HepG2 (cell line): ENCODE measurements at regions not wholly inside any gene's neighbourhood (a gene's known extent, or its start where the extent isn't known, plus 50 kb on each side); places are given as distances from the start of the nearest gene placed in this dataset.
A peak's percentile ranks its signal among the peaks of the same experiment; 100 is the strongest.

Source experiments
- ATF3 ChIP-seq: sonication (generic); formaldehyde crosslinking; IDR thresholded peaks from 2 replicates; pipeline ENCODE4 v1.4.0; 2020; ENCODE audit warnings: missing genetic modification reagents
- BORCS8-MEF2B ChIP-seq: sonication (generic); formaldehyde crosslinking; IDR thresholded peaks from 2 replicates; pipeline ENCODE4 v1.8.0; 2022; ENCODE audit warnings: mild to moderate bottlenecking, missing genetic modification reagents
- GLI4 ChIP-seq: sonication (generic); formaldehyde crosslinking; IDR thresholded peaks from 2 replicates; pipeline ENCODE4 v1.5.1; 2020; ENCODE audit warnings: missing genetic modification reagents, mild to moderate bottlenecking, moderate library complexity, borderline replicate concordance
- KLF15 ChIP-seq: sonication (generic); formaldehyde crosslinking; IDR thresholded peaks from 2 replicates; pipeline ENCODE4 v1.8.1; 2023; ENCODE audit warnings: borderline replicate concordance, mild to moderate bottlenecking, inconsistent platforms, missing genetic modification reagents, mixed read lengths
- NR2F2 ChIP-seq: IDR thresholded peaks from 2 replicates; pipeline ENCODE4 v1.6.1; 2012; ENCODE audit warnings: low read depth, inconsistent platforms, borderline replicate concordance
- TCF7 ChIP-seq: sonication (generic); IDR thresholded peaks from 2 replicates; pipeline ENCODE4 v1.6.1; 2016; ENCODE audit warnings: antibody characterized with exemption, low read depth
- TF ChIP-seq, protein P1 (sequence below): sonication (generic); formaldehyde crosslinking; IDR thresholded peaks from 2 replicates; pipeline ENCODE4 v1.5.0; 2020; ENCODE audit warnings: missing genetic modification reagents, mild to moderate bottlenecking, borderline replicate concordance
- TF ChIP-seq, protein P2 (sequence below): sonication (generic); formaldehyde crosslinking; IDR thresholded peaks from 2 replicates; pipeline ENCODE4 v1.4.0; 2020; ENCODE audit warnings: missing genetic modification reagents
- TF ChIP-seq, protein P3 (sequence below): sonication (generic); formaldehyde crosslinking; IDR thresholded peaks from 2 replicates; pipeline ENCODE4 v1.4.0; 2020; ENCODE audit warnings: missing genetic modification reagents

GRCh38 chr5:42108468-42108867 lies 183.4 kb downstream of the FBXO4 start (continued):
- no peak for TF ChIP-seq BORCS8-MEF2B (CRISPR knock-in tag)
- no peak for TF ChIP-seq KLF15 (CRISPR knock-in tag)
- peak; percentile 44; the same call in 1 of the 2 replicates for TF ChIP-seq TCF7
- TF ChIP-seq, protein P1, sequence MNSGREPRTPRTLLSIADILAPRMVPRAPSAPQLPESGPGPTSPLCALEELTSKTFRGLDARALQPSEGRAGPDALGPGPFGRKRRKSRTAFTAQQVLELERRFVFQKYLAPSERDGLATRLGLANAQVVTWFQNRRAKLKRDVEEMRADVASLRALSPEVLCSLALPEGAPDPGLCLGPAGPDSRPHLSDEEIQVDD: no peak
- TF ChIP-seq GLI4: no peak
- TF ChIP-seq, protein P2, sequence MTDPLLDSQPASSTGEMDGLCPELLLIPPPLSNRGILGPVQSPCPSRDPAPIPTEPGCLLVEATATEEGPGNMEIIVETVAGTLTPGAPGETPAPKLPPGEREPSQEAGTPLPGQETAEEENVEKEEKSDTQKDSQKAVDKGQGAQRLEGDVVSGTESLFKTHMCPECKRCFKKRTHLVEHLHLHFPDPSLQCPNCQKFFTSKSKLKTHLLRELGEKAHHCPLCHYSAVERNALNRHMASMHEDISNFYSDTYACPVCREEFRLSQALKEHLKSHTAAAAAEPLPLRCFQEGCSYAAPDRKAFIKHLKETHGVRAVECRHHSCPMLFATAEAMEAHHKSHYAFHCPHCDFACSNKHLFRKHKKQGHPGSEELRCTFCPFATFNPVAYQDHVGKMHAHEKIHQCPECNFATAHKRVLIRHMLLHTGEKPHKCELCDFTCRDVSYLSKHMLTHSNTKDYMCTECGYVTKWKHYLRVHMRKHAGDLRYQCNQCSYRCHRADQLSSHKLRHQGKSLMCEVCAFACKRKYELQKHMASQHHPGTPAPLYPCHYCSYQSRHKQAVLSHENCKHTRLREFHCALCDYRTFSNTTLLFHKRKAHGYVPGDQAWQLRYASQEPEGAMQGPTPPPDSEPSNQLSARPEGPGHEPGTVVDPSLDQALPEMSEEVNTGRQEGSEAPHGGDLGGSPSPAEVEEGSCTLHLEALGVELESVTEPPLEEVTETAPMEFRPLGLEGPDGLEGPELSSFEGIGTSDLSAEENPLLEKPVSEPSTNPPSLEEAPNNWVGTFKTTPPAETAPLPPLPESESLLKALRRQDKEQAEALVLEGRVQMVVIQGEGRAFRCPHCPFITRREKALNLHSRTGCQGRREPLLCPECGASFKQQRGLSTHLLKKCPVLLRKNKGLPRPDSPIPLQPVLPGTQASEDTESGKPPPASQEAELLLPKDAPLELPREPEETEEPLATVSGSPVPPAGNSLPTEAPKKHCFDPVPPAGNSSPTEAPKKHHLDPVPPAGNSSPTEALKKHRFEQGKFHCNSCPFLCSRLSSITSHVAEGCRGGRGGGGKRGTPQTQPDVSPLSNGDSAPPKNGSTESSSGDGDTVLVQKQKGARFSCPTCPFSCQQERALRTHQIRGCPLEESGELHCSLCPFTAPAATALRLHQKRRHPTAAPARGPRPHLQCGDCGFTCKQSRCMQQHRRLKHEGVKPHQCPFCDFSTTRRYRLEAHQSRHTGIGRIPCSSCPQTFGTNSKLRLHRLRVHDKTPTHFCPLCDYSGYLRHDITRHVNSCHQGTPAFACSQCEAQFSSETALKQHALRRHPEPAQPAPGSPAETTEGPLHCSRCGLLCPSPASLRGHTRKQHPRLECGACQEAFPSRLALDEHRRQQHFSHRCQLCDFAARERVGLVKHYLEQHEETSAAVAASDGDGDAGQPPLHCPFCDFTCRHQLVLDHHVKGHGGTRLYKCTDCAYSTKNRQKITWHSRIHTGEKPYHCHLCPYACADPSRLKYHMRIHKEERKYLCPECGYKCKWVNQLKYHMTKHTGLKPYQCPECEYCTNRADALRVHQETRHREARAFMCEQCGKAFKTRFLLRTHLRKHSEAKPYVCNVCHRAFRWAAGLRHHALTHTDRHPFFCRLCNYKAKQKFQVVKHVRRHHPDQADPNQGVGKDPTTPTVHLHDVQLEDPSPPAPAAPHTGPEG: no peak
- TF ChIP-seq, protein P3, sequence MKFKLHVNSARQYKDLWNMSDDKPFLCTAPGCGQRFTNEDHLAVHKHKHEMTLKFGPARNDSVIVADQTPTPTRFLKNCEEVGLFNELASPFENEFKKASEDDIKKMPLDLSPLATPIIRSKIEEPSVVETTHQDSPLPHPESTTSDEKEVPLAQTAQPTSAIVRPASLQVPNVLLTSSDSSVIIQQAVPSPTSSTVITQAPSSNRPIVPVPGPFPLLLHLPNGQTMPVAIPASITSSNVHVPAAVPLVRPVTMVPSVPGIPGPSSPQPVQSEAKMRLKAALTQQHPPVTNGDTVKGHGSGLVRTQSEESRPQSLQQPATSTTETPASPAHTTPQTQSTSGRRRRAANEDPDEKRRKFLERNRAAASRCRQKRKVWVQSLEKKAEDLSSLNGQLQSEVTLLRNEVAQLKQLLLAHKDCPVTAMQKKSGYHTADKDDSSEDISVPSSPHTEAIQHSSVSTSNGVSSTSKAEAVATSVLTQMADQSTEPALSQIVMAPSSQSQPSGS (CRISPR knock-in tag): no peak
- TF ChIP-seq NR2F2: peak; percentile 84
- TF ChIP-seq ATF3 (CRISPR knock-in tag): peak; percentile 72
